HL-60 (cell line): ENCODE measurements at regions not wholly inside any gene's neighbourhood (a gene's known extent, or its start where the extent isn't known, plus 50 kb on each side); places are given as distances from the start of the nearest gene placed in this dataset.

Source experiments
- POLR2AphosphoS5 ChIP-seq: IDR thresholded peaks from 2 replicates; pipeline ENCODE4 v1.6.1; 2012; ENCODE audit warnings: low read depth
- TF ChIP-seq, protein P1 (sequence below): IDR thresholded peaks from one replicate; pipeline ENCODE4 v1.5.1; 2011; ENCODE audit warnings: low read length, control low read depth, inconsistent platforms; ENCODE audit not compliant: insufficient read depth

GRCh38 chr4:141429933-141430332 lies 206.4 kb upstream of the IL15 start:
- TF ChIP-seq, protein P1, sequence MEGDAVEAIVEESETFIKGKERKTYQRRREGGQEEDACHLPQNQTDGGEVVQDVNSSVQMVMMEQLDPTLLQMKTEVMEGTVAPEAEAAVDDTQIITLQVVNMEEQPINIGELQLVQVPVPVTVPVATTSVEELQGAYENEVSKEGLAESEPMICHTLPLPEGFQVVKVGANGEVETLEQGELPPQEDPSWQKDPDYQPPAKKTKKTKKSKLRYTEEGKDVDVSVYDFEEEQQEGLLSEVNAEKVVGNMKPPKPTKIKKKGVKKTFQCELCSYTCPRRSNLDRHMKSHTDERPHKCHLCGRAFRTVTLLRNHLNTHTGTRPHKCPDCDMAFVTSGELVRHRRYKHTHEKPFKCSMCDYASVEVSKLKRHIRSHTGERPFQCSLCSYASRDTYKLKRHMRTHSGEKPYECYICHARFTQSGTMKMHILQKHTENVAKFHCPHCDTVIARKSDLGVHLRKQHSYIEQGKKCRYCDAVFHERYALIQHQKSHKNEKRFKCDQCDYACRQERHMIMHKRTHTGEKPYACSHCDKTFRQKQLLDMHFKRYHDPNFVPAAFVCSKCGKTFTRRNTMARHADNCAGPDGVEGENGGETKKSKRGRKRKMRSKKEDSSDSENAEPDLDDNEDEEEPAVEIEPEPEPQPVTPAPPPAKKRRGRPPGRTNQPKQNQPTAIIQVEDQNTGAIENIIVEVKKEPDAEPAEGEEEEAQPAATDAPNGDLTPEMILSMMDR, result no peak
- TF ChIP-seq POLR2AphosphoS5, result no peak
